ENCODE measurements at regions not wholly inside any gene's neighbourhood (a gene's known extent, or its start where the extent isn't known, plus 50 kb on each side); places are given as distances from the start of the nearest gene placed in this dataset.

DNA sequence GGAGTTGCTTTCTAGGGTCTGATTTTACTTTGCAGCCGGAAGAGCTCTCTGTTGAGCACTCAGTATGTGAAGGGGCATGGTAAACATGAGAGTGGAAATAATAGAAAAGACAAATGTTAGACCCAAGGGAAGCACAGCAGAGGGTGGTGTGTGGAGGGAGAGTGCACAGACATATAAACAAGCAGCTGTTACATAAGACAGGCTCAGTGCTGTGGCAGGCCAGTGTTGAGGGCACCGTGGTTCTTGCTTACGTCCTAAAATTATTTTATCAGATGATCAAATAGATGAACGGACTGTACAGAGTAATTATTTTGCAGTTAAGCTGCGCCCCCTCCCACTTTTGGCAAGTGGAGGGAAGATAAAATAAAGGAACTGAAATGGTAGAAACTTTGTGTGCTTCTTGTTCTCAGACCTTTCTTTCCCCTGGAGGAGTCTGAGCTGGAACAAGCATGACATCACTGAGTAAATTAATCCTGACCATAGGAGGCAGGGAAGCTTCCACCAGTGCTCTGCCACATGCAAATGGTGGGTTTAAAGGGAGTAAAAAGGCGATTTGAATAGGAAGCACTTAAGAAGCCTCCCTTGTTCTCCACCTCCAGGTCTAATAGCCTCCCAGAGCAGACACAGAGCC lies 205.6 kb downstream of the IL20RB start:
- no peak for TF ChIP-seq CTCF (IDR thresholded peaks at IDR 0.05; ENCODE audit: poor library complexity, severe bottlenecking)
- TF ChIP-seq EZH2 (IDR thresholded peaks at IDR 0.05; ENCODE audit: borderline replicate concordance, insufficient read depth, low read length, poor library complexity, severe bottlenecking): no peak
- TF ChIP-seq, protein P1, sequence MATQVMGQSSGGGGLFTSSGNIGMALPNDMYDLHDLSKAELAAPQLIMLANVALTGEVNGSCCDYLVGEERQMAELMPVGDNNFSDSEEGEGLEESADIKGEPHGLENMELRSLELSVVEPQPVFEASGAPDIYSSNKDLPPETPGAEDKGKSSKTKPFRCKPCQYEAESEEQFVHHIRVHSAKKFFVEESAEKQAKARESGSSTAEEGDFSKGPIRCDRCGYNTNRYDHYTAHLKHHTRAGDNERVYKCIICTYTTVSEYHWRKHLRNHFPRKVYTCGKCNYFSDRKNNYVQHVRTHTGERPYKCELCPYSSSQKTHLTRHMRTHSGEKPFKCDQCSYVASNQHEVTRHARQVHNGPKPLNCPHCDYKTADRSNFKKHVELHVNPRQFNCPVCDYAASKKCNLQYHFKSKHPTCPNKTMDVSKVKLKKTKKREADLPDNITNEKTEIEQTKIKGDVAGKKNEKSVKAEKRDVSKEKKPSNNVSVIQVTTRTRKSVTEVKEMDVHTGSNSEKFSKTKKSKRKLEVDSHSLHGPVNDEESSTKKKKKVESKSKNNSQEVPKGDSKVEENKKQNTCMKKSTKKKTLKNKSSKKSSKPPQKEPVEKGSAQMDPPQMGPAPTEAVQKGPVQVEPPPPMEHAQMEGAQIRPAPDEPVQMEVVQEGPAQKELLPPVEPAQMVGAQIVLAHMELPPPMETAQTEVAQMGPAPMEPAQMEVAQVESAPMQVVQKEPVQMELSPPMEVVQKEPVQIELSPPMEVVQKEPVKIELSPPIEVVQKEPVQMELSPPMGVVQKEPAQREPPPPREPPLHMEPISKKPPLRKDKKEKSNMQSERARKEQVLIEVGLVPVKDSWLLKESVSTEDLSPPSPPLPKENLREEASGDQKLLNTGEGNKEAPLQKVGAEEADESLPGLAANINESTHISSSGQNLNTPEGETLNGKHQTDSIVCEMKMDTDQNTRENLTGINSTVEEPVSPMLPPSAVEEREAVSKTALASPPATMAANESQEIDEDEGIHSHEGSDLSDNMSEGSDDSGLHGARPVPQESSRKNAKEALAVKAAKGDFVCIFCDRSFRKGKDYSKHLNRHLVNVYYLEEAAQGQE (IDR thresholded peaks at IDR 0.05; ENCODE audit: borderline replicate concordance): no peak
- no peak for TF ChIP-seq POLR2AphosphoS5 (IDR thresholded peaks at IDR 0.05)
- TF ChIP-seq TAF1 (IDR thresholded peaks at IDR 0.05; ENCODE audit: low read depth): no peak

Data from neural cell (in vitro differentiated cells).